ENCODE measurements at regions not wholly inside any gene's neighbourhood (a gene's known extent, or its start where the extent isn't known, plus 50 kb on each side); places are given as distances from the start of the nearest gene placed in this dataset.
"Not testable (repeated sequence)": the region's sequence is repeated elsewhere in the genome, so short reads cannot be mapped to it uniquely, and the experiment has no call there.

GRCh38 chr14:52202151-52202550, 65.3 kb upstream of the PTGDR start:
- H3K4me1 Mint-ChIP-seq: no peaks in the 10 kb centered on the region
- H3K36me3 Mint-ChIP-seq: no peaks in the 10 kb centered on the region
- no peak for DNase-seq
- CTCF ChIA-PET: no interaction called here
- H3K27ac Mint-ChIP-seq: no peak overlapping the region
- H3K9me3 Mint-ChIP-seq: peaks cover 8% of the 10 kb centered on the region
- no peak overlapping the region for H3K4me3 Mint-ChIP-seq
- peaks cover 11% of the 10 kb centered on the region for H3K27me3 Mint-ChIP-seq

GRCh38 chr14:52190337-52190931, 77.1 kb upstream of the PTGDR start:
- CTCF ChIA-PET: no interaction called here
- Mint-ChIP-seq H3K27me3 (peaks cover 6% of the 10 kb centered on the region), H3K36me3 (no peaks in the 10 kb centered on the region), H3K4me3 (no peak overlapping the region), H3K9me3 (peaks cover 4% of the 10 kb centered on the region), H3K27ac (no peak overlapping the region), H3K4me1 (no peaks in the 10 kb centered on the region)
- DNase-seq: no peak

- Mint-ChIP-seq H3K4me3 (no peak overlapping the region), H3K36me3 (no peaks in the 10 kb centered on the region), H3K9me3 (no peaks in the 10 kb centered on the region), H3K27ac (no peak overlapping the region), H3K4me1 (no peaks in the 10 kb centered on the region), H3K27me3 (peaks cover 5% of the 10 kb centered on the region)
- CTCF ChIA-PET: no interaction called here
- no peak for DNase-seq
Observed at GRCh38 chr14:52189325-52189724, 78.2 kb upstream of the PTGDR start.

- no peak for DNase-seq
- CTCF ChIA-PET: no interaction called here
- no peak overlapping the region for H3K4me3 Mint-ChIP-seq
- no peaks in the 10 kb centered on the region for H3K4me1 Mint-ChIP-seq
- no peaks in the 10 kb centered on the region for H3K9me3 Mint-ChIP-seq
- H3K27me3 Mint-ChIP-seq: peaks cover 5% of the 10 kb centered on the region
- no peaks in the 10 kb centered on the region for H3K36me3 Mint-ChIP-seq
- no peak overlapping the region for H3K27ac Mint-ChIP-seq
Observed at GRCh38 chr14:52188381-52188780, 79.1 kb upstream of the PTGDR start.

GRCh38 chr14:52185178-52185577, 82.3 kb upstream of the PTGDR start:
- no peak for DNase-seq
- Mint-ChIP-seq H3K36me3 (no peaks in the 10 kb centered on the region), H3K27ac (no peak overlapping the region), H3K27me3 (peaks cover 5% of the 10 kb centered on the region), H3K4me1 (no peaks in the 10 kb centered on the region), H3K4me3 (no peak overlapping the region), H3K9me3 (peaks cover 13% of the 10 kb centered on the region)
- CTCF ChIA-PET: no interaction called here

- no peaks in the 10 kb centered on the region for H3K36me3 Mint-ChIP-seq
- peaks cover 14% of the 10 kb centered on the region for H3K9me3 Mint-ChIP-seq
- CTCF ChIA-PET: no interaction called here
- H3K27me3 Mint-ChIP-seq: peaks cover 5% of the 10 kb centered on the region
- no peak overlapping the region for H3K4me3 Mint-ChIP-seq
- no peak overlapping the region for H3K27ac Mint-ChIP-seq
- no peak for DNase-seq
- H3K4me1 Mint-ChIP-seq: no peaks in the 10 kb centered on the region
Observed at GRCh38 chr14:52182853-52183252, 84.6 kb upstream of the PTGDR start.

GRCh38 chr14:52179141-52179790, 88.2 kb upstream of the PTGDR start:
- no peak for DNase-seq
- H3K4me1 Mint-ChIP-seq: peaks cover 20% of the 10 kb centered on the region
- H3K9me3 Mint-ChIP-seq: peaks cover 34% of the 10 kb centered on the region
- H3K4me3 Mint-ChIP-seq: no peak overlapping the region
- H3K36me3 Mint-ChIP-seq: peaks cover 5% of the 10 kb centered on the region
- no peak overlapping the region for H3K27ac Mint-ChIP-seq
- H3K27me3 Mint-ChIP-seq: peaks cover 3% of the 10 kb centered on the region
- CTCF ChIA-PET: no interaction called here

- Mint-ChIP-seq H3K27me3 (peaks cover 3% of the 10 kb centered on the region), H3K9me3 (peaks cover 50% of the 10 kb centered on the region), H3K4me1 (peaks cover 20% of the 10 kb centered on the region), H3K36me3 (peaks cover 5% of the 10 kb centered on the region), H3K4me3 (no peak overlapping the region), H3K27ac (peak overlapping the region; percentile 74)
- CTCF ChIA-PET: interaction anchor here (0.8 kb wide), 1 partner anchor 89 kb away, joined by 3 read pairs; no protein-coding TSS in a partner anchor
- DNase-seq: peak; percentile 21
Observed at GRCh38 chr14:52175982-52176502, 91.5 kb upstream of the PTGDR start.

GRCh38 chr14:52171932-52172331, 95.6 kb upstream of the PTGDR start:
- H3K36me3 Mint-ChIP-seq, H3K4me3 Mint-ChIP-seq, CTCF ChIA-PET, H3K27ac Mint-ChIP-seq, H3K27me3 Mint-ChIP-seq, DNase-seq: not testable (repeated sequence)
- Mint-ChIP-seq H3K9me3 (peaks cover 49% of the 10 kb centered on the region), H3K4me1 (peaks cover 18% of the 10 kb centered on the region)

GRCh38 chr14:52166822-52167221, 98.0 kb upstream of the NID2 start:
- CTCF ChIA-PET: no interaction called here
- H3K27me3 Mint-ChIP-seq: no peaks in the 10 kb centered on the region

GRCh38 chr14:52155651-52156213, 86.9 kb upstream of the NID2 start:
- Mint-ChIP-seq H3K36me3 (peaks cover 2% of the 10 kb centered on the region), H3K9me3 (no peaks in the 10 kb centered on the region), H3K4me3 (no peak overlapping the region), H3K27me3 (peaks cover 5% of the 10 kb centered on the region), H3K27ac (no peak overlapping the region), H3K4me1 (peaks cover 22% of the 10 kb centered on the region)
- CTCF ChIA-PET: no interaction called here
- DNase-seq: no peak

More at GRCh38 chr14:52166822-52167221, 98.0 kb upstream of the NID2 start:
- no peak overlapping the region for H3K27ac Mint-ChIP-seq
- H3K9me3 Mint-ChIP-seq: peaks cover 19% of the 10 kb centered on the region
- H3K4me3 Mint-ChIP-seq: no peak overlapping the region
- H3K4me1 Mint-ChIP-seq: no peaks in the 10 kb centered on the region
- no peaks in the 10 kb centered on the region for H3K36me3 Mint-ChIP-seq
- no peak for DNase-seq

GRCh38 chr14:52154992-52155650, 86.3 kb upstream of the NID2 start:
- DNase-seq: peak; percentile 35
- H3K27ac Mint-ChIP-seq: no peak overlapping the region
- peaks cover 2% of the 10 kb centered on the region for H3K36me3 Mint-ChIP-seq
- peaks cover 8% of the 10 kb centered on the region for H3K27me3 Mint-ChIP-seq
- peaks cover 22% of the 10 kb centered on the region for H3K4me1 Mint-ChIP-seq
- CTCF ChIA-PET: interaction anchor here (1.6 kb wide), 1 partner anchor 23 kb away, joined by 4 read pairs; no protein-coding TSS in a partner anchor
- no peaks in the 10 kb centered on the region for H3K9me3 Mint-ChIP-seq
- H3K4me3 Mint-ChIP-seq: no peak overlapping the region

- no peak overlapping the region for H3K4me3 Mint-ChIP-seq
Observed at GRCh38 chr14:52153939-52154338, 85.1 kb upstream of the NID2 start.

GRCh38 chr14:52150162-52150561, 81.3 kb upstream of the NID2 start:
- CTCF ChIA-PET: no interaction called here
- Mint-ChIP-seq H3K4me3 (no peak overlapping the region), H3K27me3 (peaks cover 16% of the 10 kb centered on the region), H3K36me3 (peaks cover 2% of the 10 kb centered on the region), H3K9me3 (no peaks in the 10 kb centered on the region), H3K4me1 (peaks cover 17% of the 10 kb centered on the region), H3K27ac (no peak overlapping the region)
- no peak for DNase-seq

More at GRCh38 chr14:52153939-52154338, 85.1 kb upstream of the NID2 start:
- no peak for DNase-seq
- CTCF ChIA-PET: interaction anchor here (1.6 kb wide), 1 partner anchor 22 kb away, joined by 4 read pairs; no protein-coding TSS in a partner anchor
- H3K36me3 Mint-ChIP-seq: peaks cover 2% of the 10 kb centered on the region
- H3K9me3 Mint-ChIP-seq: no peaks in the 10 kb centered on the region
- peaks cover 22% of the 10 kb centered on the region for H3K4me1 Mint-ChIP-seq
- H3K27me3 Mint-ChIP-seq: peaks cover 11% of the 10 kb centered on the region
- no peak overlapping the region for H3K27ac Mint-ChIP-seq
